AG09319 (cell line): ENCODE measurements at regions not wholly inside any gene's neighbourhood (a gene's known extent, or its start where the extent isn't known, plus 50 kb on each side); places are given as distances from the start of the nearest gene placed in this dataset.
"Not testable (repeated sequence)": the region's sequence is repeated elsewhere in the genome, so short reads cannot be mapped to it uniquely, and the experiment has no call there.

Experiments used
- DNase-seq: peaks from one replicate; pipeline ENCODE4 v3.0.0-alpha.2; 2010; ENCODE audit warnings: low read depth; ENCODE audit errors: extremely low read depth
- CTCF ChIP-seq: IDR thresholded peaks from 2 replicates; pipeline ENCODE4 v1.5.1; 2011; ENCODE audit warnings: low read depth, mild to moderate bottlenecking, inconsistent platforms, low read length, moderate library complexity

- DNase-seq = no peak
- no peak for TF ChIP-seq CTCF
Observed at GRCh38 chr9:13034694-13035002, 244.8 kb downstream of the MPDZ start.

- no peak for DNase-seq
- no peak for TF ChIP-seq CTCF
Observed at GRCh38 chr9:13035822-13036221, 243.7 kb downstream of the MPDZ start.

- not testable (repeated sequence) for DNase-seq
Observed at GRCh38 chr9:13037808-13038207, 241.7 kb downstream of the MPDZ start.

- no peak for DNase-seq
- no peak for TF ChIP-seq CTCF
Observed at GRCh38 chr9:13047827-13048587, 231.5 kb downstream of the MPDZ start.

- no peak for TF ChIP-seq CTCF
- no peak for DNase-seq
Observed at GRCh38 chr9:13049223-13049622, 230.3 kb downstream of the MPDZ start.

- no peak for TF ChIP-seq CTCF
- DNase-seq = no peak
Observed at GRCh38 chr9:13053504-13053903, 226.0 kb downstream of the MPDZ start.

GRCh38 chr9:13054389-13054788 is 225.1 kb downstream of the MPDZ start:
- DNase-seq = no peak

More at GRCh38 chr9:13054389-13054788, 225.1 kb downstream of the MPDZ start:
- TF ChIP-seq CTCF = no peak
